DMS79 treated with DMSO at 0.1 percent for 48 hours (cell line): ENCODE measurements at regions not wholly inside any gene's neighbourhood (a gene's known extent, or its start where the extent isn't known, plus 50 kb on each side); places are given as distances from the start of the nearest gene placed in this dataset.

Source experiments
- DNase-seq: peaks from one replicate; lab custom pipeline; 2025; lab: John Stamatoyannopoulos, UW

- no peak for DNase-seq
These were observed 106.8 kb upstream of the C1orf21 start for GRCh38 chr1:184279911-184280458.

DNA sequence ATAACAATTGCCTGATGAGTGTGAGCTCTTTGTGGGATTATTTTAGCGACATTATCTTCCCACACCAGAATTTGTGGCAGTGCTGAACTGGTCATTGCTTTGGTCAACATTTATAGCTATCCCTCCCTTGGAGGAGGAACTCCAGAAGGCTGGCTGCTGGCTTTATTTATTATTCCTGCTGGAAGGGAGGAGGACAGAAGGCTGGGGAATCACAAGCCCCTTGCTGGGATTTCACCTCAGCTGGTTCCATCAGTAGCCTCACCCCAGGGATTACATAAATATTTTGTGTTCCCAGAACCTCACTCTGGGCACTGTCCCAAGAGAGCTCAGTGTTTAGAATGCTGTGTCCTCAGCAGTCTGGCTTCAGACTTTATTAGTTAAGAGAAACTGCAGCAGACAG is 102.8 kb upstream of the C1orf21 start:
- no peak for DNase-seq

DNA sequence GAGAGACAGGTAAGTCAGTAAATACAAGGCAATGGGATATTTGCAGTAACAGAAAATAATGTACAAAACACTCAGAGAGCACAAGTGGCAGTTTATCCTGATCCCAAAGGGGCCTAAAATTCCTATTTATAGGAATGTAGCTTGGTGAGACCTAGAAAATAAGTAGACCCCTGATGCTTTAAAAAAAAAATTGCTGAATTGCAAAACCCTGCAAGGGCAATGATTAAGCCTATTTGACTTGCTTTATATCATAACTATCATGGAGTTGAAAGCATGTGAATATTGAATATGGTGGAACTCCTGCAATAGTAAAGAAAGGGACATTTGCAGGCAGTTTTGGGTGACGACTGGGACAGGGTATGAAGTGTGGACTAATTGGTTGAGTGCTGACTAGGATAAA is 101.9 kb upstream of the C1orf21 start:
- no peak for DNase-seq

GRCh38 chr1:184285401-184286087 is 101.3 kb upstream of the C1orf21 start:
- no peak for DNase-seq

DNA sequence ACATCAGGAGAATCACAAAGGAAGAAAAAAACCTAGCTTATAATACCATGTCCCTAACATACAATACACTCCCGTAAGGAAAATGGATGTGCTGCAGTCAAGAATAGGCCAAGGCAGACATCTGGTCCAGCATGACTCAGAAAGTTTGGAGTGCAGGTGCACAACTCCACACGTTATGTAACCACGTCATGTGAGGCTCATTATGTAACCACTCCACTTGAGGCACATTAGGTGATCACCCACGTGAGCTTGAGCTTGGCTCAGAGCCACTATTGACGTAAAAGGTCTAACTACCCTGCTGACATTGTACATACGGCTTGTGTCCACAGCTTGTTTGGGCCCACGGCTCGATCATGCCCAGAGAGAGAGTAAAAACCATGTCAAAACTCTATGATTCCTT is 99.8 kb upstream of the C1orf21 start:
- no peak for DNase-seq

DNA sequence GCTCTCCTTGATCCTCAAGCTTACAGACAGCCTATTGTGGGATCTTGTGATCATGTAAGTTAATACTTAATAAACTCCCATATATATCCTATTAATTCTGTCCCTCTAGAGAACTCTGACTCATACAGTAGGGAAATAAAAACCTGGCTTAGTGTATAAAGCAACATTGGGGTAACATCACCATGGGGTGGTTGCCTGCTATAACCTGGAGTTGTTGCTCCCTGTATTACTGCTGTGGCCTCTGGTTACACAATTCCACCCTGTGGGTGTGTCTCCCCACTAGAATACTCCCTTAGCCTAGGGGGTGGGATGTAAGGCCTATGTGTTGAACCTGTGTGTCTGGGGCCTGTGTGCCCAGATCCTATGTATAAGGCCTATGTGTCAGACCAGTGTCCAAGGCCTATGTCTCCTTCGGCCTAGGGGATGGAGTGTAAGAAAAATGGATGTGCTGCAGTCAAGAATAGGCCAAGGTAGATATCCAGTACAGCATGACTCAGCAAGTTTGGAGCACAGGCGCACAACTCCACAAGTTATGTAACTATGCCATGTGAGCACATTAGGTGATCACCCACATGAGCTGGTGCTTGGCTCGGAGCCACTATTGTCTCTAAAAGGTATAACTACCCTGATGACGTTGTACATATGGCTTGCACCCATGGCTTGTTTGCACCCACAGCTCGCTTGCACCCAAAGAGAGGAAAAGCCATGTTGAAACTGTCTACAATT is 96.8 kb upstream of the C1orf21 start:
- DNase-seq: no peak

GRCh38 chr1:184291701-184292100 is 95.1 kb upstream of the C1orf21 start:
- no peak for DNase-seq

DNA sequence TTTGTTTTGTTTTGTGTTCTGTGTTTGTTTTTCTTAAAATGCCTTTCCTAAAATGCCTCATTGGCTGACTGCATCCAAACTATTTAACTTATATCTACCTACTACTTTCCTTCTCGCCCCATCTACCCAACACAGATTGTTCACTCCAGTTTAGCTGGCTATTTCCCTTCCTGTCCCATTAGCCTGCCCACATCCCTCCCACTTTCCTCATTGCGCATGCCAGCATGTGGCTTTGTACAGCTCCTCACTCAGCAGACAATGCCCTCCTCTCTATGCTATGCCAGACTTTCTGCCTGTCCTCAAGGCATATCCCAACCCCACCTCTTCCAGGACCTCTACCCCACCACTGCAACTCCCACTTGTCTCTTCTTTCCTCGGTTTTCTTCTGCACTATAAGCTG is 94.7 kb upstream of the C1orf21 start:
- no peak for DNase-seq

DNA sequence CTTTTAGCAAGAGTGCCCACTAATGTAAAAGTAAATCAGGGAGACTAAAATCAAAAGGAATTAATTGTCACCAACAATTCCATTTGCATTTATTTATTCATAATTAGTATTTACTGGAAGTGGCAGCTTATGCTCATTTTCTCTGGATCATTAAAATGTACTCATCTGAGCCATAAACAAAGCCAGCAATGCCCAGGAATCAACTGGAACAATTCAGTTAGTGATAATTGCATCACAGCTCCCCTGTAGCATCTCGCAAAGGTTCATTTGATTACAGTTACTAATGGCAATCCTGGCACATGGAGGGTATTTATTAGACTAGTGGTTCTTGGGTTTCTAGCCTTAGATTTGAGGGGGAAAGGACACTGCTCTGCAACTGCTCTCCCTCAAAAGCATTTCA is 92.7 kb upstream of the C1orf21 start:
- no peak for DNase-seq

DNA sequence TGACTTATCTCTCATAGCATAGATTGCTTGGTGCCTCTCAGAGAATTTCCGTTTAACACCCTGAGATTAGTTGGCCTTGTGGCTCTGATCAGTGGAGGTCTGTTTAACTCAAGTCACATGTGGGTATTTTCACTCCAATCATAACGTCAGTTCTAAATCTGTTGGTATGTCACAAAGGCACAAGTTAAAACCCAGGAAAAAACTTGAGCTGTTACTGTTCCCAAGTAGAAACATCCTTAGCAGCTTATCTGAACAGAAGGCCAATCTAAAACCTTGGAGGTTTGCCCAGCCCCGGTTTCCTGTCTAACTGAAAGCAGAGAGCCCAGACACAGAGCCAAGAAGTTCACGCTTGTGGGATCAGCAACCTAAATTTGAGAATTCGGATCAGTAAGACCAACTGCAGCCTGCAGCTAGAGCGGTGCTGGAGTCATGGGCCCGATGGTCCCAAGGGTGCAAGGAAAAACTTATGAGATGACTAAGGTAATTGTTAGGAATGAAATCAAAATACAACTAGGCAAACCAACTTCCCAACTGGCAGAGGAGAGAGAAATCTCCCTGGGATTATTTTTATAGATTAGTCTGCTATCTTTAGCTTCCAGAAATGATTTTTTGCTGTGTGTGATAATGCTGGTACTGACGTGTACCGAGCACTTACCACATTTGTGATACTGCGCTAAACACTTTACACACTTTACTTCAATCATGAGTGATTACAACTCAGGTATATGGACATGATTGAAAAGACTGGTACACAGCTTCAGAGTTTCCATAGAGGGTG is 90.2 kb upstream of the C1orf21 start:
- DNase-seq: no peak

DNA sequence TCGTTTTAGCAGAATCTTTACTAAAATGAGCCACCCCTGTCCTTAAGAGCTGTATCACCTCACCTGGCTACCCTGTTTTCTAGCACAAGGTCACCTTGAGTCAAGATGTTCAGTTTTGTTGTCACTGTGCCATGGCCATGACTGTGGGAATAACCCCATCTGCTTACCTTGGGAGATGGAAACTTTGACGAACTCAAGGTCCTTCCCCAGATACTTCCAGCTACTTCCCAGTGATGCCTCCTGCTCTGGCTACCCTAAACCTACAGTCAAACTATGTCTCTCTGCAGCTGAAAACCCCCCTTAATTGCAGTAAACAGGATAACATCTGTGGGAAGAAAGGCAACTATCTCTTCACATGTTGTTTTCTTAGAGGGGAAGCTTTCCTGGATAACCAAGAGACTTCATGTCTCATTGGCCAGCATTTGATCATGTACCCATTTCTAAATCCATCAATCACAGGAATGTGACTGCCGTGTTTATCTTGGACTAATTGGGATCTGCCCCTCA is 89.5 kb upstream of the C1orf21 start:
- no peak for DNase-seq

GRCh38 chr1:184298440-184299405 is 88.1 kb upstream of the C1orf21 start:
- DNase-seq: no peak

DNA sequence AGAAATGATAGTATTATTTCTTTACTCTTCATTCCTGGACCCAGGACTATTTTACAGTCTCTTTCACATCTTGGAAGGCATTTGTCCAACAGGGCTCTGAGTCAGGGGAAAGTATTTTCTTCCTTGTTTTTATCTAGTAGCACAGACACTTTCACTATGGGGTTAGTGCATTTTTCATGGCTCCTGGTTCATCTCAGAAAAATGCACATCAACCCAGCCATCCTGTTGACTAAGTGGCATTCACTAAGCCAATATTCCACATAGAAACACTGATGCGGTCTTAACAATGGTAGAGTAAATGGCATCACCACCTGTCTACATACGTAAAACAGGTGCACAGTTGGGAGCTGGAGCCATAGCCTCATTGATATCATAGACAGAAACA is 87.4 kb upstream of the C1orf21 start:
- DNase-seq: no peak

- DNase-seq: no peak
These were observed 87.0 kb upstream of the C1orf21 start for GRCh38 chr1:184299796-184300195.

GRCh38 chr1:184300446-184300845 is 86.4 kb upstream of the C1orf21 start:
- DNase-seq: no peak

GRCh38 chr1:184301227-184301626 is 85.6 kb upstream of the C1orf21 start:
- DNase-seq: no peak

GRCh38 chr1:184302346-184302745 is 84.5 kb upstream of the C1orf21 start:
- no peak for DNase-seq

GRCh38 chr1:184310157-184310819 is 76.5 kb upstream of the C1orf21 start:
- no peak for DNase-seq

DNA sequence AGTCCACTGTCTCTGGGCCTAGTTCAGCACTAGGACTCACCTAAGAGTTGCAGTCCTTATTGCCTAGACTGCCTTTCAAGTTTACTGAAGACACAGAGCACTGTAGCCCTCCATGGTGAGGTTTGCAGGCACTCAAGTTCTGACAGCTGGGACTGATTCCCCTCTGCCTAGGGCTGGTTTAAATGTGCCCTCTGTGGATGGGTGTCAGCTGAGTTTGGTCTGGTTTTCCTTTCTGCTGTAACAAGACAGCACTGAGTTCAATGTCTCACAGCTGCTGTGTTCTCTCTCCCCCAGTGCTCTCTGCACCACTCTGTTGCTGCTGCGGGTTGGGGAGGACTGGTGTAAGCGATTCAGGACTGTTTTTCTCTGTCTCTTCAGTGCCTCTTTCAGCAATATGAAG is 75.2 kb upstream of the C1orf21 start:
- no peak for DNase-seq

DNA sequence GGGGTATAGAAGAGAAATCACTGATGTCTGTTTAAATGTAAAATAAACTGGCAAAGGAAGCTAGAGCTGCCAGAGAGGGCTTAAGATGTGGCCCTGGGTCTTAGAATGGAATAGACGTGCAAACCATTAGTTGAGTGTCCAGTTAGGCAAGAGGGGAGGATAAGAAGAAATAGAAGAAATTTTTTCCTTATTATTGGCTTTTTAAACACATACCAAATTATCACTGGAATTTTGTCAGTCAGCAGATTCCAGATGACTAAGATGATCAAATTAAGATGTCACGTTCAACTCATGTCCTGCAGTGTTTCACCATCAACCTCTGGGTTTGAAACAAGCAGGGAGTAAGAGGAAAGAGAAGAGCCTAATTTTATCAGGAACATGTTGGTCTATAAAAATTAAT is 71.6 kb upstream of the C1orf21 start:
- no peak for DNase-seq

GRCh38 chr1:184319879-184320278 is 67.0 kb upstream of the C1orf21 start:
- DNase-seq: no peak
